Panc1 (cell line): ENCODE measurements at regions not wholly inside any gene's neighbourhood (a gene's known extent, or its start where the extent isn't known, plus 50 kb on each side); places are given as distances from the start of the nearest gene placed in this dataset.

Experiments
- SIN3A ChIP-seq: IDR thresholded peaks from 2 replicates; pipeline ENCODE4 v1.6.1; 2012; ENCODE audit warnings: low read depth, mild to moderate bottlenecking, low read length, moderate library complexity, borderline replicate concordance; ENCODE audit not compliant: insufficient read depth
- TCF7L2 ChIP-seq: IDR thresholded peaks from 2 replicates; pipeline ENCODE4 v1.6.1; 2011; ENCODE audit warnings: mild to moderate bottlenecking, low read depth, low read length, inconsistent platforms
- TF ChIP-seq, protein P1 (sequence below): fragments of 450-650 bp; IDR thresholded peaks from 2 replicates; pipeline ENCODE4 v1.5.1; 2017; ENCODE audit warnings: mild to moderate bottlenecking
- TF ChIP-seq, protein P2 (sequence below), 2 experiments: IDR thresholded peaks; 2 replicates each; pipeline ENCODE4 v1.6.1; 2011 to 2012; ENCODE audit warnings: low read depth in 2 of 2, control low read depth in 1 of 2, low read length in 1 of 2, mild to moderate bottlenecking in 1 of 2, moderate library complexity in 1 of 2; ENCODE audit not compliant: insufficient read depth in 1 of 2

DNA sequence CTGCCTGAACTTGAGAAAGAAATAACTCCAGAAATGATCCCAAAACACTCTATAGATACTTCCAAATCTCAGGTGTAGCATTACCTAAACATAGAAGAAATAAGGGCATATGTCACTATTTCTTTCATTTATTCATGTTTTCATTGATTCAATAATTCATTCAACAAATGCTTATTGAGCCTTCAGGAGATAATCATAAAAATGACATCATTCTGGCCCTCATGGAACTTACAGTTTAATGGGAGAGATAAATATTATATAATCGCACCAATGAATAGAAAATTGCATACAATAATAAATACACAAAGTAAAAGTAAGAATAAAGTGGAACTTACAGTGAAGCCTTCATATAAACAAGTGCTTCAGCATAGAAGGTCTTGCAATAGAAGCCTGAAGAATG, 58.1 kb upstream of the NR2F2 start:
- TF ChIP-seq TCF7L2 (no peak), SIN3A (no peak)
- TF ChIP-seq, protein P1, sequence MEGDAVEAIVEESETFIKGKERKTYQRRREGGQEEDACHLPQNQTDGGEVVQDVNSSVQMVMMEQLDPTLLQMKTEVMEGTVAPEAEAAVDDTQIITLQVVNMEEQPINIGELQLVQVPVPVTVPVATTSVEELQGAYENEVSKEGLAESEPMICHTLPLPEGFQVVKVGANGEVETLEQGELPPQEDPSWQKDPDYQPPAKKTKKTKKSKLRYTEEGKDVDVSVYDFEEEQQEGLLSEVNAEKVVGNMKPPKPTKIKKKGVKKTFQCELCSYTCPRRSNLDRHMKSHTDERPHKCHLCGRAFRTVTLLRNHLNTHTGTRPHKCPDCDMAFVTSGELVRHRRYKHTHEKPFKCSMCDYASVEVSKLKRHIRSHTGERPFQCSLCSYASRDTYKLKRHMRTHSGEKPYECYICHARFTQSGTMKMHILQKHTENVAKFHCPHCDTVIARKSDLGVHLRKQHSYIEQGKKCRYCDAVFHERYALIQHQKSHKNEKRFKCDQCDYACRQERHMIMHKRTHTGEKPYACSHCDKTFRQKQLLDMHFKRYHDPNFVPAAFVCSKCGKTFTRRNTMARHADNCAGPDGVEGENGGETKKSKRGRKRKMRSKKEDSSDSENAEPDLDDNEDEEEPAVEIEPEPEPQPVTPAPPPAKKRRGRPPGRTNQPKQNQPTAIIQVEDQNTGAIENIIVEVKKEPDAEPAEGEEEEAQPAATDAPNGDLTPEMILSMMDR: no peak
- TF ChIP-seq, protein P2, sequence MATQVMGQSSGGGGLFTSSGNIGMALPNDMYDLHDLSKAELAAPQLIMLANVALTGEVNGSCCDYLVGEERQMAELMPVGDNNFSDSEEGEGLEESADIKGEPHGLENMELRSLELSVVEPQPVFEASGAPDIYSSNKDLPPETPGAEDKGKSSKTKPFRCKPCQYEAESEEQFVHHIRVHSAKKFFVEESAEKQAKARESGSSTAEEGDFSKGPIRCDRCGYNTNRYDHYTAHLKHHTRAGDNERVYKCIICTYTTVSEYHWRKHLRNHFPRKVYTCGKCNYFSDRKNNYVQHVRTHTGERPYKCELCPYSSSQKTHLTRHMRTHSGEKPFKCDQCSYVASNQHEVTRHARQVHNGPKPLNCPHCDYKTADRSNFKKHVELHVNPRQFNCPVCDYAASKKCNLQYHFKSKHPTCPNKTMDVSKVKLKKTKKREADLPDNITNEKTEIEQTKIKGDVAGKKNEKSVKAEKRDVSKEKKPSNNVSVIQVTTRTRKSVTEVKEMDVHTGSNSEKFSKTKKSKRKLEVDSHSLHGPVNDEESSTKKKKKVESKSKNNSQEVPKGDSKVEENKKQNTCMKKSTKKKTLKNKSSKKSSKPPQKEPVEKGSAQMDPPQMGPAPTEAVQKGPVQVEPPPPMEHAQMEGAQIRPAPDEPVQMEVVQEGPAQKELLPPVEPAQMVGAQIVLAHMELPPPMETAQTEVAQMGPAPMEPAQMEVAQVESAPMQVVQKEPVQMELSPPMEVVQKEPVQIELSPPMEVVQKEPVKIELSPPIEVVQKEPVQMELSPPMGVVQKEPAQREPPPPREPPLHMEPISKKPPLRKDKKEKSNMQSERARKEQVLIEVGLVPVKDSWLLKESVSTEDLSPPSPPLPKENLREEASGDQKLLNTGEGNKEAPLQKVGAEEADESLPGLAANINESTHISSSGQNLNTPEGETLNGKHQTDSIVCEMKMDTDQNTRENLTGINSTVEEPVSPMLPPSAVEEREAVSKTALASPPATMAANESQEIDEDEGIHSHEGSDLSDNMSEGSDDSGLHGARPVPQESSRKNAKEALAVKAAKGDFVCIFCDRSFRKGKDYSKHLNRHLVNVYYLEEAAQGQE (IDR thresholded peaks at IDR 0.05; ENCODE audit: insufficient read depth in 1 of 2, low read depth in 2 of 2, low read length in 1 of 2): no peak
